HG02970 (cell line): ENCODE measurements at regions not wholly inside any gene's neighbourhood (a gene's known extent, or its start where the extent isn't known, plus 50 kb on each side); places are given as distances from the start of the nearest gene placed in this dataset.

Experiments
- ATAC-seq: cut with Tn5 transposase; IDR thresholded peaks from one replicate; pipeline ENCODE4 v1.9.1; 2021; ENCODE audit warnings: mild to moderate bottlenecking, moderate library complexity, moderate number of reproducible peaks; ENCODE audit not compliant: unreplicated experiment, low FRiP score

DNA sequence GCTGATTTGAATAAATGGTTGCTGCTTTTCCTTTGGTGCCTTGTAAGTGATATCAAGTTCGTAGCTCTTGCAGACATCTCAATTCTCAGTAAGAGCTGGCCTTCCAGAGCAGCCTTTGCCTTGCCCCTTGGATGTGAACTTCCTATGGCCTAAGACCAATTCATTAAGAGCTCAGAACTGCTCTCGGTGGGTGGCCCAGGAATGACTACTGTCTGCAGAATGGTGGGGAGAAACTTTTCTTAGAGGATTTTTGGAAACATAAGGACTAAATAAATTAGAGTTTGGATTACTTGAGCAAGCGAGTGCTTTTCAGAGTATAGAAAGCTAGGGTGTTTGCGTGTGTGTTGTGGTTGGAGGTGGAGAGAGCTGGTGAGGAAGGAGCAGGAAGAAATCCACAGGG lies 306.4 kb upstream of the TBX3 start:
- no peak for ATAC-seq

DNA sequence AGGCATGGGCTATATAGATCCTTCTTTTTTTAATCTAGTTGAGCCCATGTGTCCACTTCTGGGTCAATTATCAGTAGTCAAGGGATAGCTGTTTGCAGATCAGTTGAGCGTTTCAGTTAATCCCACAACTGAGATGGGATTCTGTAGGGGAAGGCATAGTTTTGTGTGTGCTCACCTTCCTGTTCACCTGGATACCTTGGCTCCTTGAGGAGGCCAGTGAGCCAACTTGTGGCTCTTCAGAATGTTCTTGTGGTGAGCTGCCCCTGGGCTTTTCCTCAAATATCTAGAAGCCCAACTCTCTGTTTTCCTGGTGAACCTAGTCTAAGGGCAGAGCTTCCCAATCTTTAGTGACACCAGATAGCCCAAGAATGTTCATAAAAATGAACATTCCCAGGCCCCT lies 302.9 kb upstream of the TBX3 start:
- no peak for ATAC-seq

DNA sequence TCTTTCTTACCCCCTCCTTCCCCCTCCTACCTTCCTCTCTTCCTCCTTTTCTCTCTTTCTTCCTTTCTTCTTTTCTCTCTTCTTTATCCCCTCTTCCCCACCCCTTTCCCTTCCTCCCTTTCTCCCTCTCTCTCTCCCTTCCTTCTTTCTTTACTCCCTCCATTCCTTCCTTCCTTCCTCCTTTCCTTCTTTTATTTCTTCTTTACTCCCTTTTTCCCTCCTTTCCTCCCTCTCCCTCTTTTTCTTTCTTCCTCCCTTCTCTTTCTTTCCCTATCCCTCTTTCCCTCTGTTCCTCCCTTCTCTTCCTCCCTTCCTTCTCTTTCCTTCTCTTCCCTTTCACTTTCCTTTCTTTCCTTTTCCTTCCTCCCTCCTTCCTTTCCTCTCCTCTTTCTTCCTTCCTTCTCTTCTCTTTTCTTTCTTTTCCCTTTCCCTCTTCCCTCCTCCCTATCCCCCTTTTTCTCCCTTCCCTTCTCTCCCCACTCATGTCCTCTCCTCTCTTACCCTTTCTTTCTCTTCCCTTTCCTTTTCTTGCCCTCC lies 302.3 kb upstream of the TBX3 start:
- ATAC-seq, result no peak

DNA sequence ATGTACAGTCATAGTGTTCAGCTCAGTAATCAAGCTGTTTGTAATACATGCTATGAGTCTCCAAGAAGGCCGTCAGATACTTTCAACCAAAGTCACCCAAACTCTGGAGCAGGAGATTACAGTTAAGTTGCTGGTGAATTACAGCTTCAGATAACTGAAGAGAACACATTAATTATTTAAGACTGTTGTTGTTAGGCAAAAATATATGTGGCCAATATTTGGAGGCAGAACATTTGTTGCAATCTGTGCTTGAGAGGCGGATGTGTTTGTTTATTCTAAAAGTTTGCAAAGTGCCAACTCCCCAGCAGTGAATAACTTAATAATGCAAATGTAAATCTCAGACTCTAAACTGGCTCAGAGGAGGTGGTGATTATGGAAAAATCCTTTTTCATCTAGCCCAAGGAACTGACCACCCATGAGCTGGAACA lies 300.7 kb upstream of the TBX3 start:
- no peak for ATAC-seq

DNA sequence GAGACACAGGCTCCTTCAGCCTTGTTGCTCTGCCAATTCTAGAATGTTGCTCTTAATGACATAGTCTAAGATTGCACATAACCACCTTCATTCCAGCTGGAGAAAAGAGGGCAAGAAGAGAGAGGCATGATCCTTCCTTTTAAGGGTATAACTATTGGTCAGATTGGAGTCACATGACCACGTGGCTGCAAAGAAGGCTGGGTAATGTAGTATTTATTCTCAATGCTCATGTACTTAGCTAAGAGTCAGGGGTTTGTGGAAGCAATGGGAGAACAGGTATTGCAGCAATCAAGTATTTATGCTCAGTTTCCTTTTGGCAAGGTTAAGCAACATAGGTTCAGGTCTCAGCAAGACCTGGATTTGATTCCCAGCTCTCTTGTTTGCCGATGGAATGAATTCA lies 298.8 kb upstream of the TBX3 start:
- ATAC-seq, result no peak

DNA sequence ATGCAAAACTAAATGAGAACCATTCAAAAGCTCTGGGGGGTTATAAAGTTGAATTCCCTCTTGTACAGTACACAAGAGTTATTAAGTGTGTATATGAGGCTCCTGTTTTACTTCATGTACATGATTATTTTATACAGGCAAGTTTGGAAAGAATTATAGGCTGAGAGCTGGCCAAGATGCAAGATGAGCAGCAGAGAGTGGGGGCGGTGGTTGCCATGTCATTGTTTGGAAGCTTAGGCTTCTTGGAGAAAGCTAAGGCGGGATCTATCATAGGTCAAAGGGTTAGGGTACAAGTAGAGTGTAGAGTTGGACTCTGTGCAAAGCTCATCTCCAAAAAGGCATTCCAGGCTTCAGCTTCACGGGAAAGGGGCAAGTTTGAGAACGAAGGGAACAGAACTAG lies 297.1 kb upstream of the TBX3 start:
- no peak for ATAC-seq

DNA sequence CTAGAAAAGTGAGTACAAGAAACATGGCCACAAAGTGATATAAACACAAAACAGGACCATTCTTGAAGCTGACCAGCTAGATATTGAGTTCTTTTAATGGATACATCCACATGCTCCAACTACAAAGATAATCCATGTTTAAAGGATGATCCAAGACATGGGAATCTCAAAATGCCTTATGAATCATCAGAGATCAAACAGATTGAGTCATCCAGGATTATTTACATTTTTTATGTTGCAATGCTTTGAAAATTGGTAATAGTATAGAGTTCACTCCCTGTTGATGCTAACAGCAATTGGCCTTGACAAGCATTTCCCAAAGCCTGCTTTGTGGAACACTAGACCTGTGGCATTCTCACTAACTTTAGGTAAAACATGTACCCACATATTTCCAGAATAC lies 293.0 kb upstream of the TBX3 start:
- ATAC-seq, result no peak

DNA sequence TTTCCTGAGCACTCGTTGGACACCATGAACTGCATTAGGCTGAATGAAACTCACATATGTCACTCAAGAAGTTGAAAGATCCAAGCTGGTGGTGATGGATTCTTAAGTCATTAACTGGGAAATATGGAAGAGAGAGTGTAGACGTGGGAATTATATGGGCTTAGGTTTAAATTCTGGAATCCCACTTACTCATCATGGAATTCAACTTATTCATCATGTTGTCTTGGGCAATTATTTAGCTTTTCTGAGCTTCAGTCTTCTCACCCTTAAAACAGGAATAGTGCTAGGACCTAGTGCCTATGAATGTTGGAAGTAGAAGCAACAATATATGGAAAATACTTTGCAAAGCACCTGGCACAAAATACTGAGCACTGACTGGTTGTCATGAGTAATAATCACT lies 292.4 kb upstream of the TBX3 start:
- no peak for ATAC-seq

DNA sequence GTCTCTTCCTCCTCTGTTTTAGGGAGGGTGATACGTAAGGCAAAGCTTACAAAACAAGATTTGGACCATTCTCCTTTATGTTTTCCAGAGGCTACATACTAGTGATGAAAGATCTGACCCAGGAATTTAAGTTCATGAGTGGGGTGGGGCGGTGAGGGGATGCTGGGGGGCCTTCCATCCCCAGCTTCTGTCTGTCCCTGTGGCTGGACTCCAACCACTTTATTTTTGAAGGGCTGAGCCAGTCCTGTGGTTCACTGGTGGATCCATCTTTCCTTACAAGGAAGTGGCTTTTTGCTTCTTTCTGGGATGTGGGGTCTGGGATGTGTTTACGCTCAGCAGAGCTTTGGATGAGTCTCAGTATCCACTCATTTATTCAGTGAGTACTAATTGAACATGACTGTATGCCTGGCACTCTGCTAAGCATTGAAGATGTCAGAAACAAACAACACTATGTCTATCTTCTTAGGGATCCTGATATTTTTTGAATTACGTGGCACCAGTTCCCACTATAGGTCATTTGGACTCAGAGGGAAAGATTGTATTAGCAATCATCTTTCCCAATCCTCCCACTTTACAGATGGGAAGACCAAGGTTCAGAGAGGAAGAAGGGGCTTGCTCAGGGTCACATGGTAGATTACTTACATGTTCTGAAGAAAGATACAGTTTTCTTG lies 291.8 kb upstream of the TBX3 start:
- no peak for ATAC-seq

DNA sequence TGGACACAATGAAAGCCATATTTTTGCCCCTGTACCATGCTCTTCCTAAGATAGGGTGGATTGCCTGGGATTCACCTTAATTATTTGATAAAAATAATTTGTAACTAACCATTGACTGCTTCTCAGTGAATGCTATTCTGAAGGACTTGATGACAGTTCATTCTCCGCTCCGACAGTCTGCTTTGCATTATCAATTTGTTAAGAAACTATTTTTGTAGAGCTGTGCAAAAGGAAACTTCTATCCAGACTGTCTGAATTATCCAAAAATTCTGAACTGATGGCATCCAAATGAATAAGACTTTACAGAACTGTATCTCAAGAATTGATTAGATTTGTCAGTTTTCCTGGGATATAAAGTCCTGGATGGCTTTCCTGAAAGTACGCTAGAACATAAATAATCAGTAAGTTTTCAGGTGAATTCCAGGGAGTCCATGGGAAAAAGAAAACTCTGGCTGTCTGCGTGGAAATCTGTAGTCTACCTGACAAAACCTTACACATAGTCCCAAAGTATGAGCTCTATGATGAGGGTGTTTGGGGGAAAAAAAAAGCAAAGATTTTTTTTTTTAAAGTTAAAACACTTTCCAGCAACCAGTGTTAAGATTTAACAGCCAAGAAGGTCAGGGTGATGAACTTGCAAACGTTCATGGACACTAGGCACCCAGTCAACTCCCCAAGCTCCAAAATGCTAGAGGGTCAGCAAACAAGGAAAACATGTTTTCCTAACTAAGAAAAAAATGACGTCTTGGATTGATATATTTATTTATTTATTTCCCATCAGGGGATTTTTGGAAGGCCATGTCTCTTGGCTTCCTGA lies 291.1 kb upstream of the TBX3 start:
- no peak for ATAC-seq

DNA sequence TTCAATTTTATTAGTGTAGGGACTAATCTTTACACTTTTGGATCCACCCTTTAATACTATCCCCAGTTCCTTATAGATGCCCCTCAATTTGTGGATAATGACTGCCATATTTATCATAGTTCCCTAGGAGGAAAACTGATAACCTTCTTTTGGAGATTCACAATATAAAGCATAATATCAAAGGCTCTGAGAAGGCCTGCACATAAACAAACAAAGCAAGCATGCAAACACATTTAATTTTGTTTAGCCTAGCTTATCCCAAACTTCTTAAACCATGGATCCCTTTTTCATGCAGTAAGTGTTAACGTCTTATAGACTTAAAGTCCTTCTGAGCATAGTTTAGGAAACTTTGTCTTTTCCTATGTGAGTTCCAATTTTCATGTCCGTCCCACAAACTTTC lies 290.4 kb upstream of the TBX3 start:
- no peak for ATAC-seq

DNA sequence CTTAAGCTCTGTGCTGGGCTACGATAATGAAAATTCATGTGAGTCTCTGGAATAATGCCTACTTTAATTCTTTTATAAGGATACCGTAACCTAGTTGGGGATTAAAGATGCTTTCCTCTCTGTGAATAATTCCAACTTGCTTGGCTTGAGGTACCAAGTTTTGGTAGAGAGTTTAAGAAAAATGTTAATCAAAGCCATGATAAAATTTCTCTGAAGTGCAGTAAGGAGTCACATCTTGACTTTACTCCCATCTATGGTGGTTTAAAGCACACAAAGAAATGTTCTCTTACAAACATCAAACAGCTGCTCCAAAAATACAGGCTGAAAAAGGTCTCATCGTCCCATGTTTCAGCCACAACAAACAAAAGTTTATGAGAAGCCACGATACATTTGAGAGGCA lies 284.8 kb upstream of the TBX3 start:
- no peak for ATAC-seq

DNA sequence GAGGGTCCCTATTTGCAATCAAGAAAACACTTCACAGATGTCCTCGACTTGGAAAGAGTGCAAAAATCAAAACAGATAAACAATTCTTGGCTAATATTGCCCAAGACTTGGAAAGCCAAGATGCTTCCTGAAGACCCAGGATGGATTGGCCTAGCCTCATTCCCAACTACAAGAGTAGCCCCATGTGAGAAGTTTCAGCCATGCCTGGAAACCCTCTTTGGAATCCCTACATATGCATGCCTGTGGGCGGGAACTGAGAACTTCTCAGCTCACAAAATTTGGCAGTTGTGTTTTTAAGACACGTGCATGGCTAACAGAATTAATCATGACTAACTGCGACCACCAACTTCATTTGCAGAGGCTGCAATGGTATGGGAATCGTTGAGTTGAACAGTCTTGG lies 283.2 kb upstream of the TBX3 start:
- ATAC-seq, result no peak

DNA sequence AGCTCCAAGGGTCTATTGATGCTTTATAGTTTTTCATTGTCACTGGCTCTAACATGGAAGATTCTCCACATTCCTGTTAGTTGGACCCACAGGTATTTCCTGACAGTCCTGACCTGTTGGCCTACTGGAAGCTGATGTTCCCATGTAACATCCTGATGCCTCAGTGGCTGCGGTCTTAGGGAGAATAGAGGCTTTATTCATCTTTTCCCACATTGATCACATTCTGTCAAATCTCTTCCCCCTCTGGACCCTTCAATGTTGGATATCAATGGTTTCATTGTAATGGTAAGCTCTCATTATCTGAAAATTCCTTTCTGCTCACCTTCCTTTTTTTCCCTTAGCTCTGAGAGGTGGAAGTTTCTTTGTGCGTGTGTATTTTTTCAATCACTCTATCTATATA lies 280.9 kb upstream of the TBX3 start:
- ATAC-seq, result no peak

DNA sequence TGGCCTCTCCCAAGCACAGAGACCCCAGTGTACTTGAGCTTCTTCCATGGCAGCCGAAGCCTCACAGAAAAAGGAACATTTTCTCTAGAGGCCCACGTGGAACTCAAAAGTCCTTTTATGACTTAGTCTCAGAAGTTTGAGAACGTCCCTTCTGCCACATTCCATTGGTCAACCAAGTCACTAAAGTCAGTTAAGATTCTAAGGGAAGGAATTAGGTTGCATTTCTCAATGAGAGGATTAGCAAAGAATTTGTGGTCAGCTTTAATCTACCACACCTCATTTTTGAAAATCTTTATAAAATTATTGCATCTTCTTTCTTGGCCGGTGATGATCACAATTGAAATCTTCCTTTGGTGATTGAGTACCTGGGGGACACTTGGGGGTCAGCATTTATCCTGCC lies 279.9 kb upstream of the TBX3 start:
- no peak for ATAC-seq

DNA sequence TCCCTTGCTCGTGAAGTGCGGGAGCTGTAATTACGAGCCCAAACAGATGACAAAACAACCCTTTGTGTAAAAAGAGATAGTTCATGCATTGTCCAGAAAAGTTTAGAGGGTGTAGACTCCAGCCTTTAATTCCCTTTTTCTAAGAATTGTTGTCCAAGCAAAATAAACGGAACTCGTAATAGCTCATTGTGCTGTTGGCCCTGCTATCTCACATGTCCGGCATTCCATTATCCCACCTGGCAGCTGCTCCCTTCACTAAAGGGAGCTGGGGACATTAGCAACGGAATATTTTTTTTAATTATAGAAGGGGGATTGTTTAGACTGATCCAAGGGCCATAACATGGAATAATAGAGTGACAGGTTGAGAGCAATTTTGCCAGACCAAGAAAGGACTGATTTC lies 277.5 kb upstream of the TBX3 start:
- no peak for ATAC-seq

DNA sequence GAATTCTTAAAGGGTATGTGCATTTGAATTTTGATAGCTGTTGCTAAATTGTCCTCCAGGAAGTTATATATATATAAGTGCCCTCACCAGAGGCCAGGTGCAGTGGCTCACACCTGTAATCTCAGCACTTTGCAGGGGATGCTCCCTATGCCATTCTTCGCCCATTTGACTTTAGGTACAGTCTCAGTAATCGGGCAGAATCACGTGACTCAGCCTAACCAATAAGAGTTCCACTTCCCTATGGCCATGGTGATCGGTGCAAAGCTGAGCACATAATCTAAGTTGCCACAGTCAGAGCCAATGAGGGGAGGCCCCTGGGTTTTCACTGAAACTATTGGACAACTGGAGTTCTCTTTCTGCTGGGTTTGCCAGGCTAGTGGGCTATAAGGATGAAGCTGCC lies 274.6 kb upstream of the TBX3 start:
- no peak for ATAC-seq

DNA sequence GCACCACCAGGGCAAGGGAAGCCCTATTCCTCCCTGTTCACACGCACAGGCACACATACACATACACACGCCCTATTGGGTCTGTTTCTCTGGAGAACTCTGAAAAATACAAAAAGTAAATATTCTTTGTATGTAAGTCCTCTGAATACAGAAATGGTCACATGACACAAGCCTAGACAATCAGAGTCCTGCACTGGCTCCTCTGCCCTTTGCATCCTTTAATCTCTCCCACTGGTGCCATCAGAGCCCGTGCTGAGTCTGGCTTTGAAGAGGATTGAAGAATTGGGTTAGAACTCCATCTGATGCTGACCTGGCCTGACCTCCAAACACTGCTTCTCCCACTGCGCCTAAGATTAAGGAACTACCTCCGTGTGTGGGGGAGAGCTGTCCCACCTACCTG lies 273.2 kb upstream of the TBX3 start:
- ATAC-seq, result no peak

DNA sequence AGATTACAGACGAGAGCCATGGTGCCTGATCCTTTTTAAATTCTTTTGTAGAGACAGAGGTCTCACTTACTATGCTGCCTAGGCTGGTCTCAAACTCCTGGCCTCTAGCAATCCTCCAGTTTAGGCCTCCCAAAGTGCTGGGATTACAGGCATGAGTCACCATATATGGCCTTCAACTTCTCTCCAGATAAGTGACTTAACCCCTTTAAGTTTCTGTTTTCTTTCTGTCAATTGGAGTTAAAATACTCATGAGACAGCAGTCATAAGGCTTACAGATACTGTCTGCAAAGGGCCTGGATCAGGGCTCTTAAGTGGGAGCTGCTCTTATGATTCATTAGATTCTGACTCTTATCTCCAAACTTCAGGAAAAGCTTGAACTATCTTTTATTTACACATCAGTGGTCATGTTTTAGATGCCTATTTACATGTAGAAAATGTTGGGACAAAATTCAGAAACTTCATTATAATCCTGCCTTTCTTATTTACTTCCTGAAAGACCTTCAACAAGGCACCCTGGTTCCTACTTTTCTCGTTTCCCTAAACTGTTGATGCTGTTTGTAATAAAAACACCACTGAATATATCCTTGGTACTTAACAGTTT lies 271.5 kb upstream of the TBX3 start:
- no peak for ATAC-seq

DNA sequence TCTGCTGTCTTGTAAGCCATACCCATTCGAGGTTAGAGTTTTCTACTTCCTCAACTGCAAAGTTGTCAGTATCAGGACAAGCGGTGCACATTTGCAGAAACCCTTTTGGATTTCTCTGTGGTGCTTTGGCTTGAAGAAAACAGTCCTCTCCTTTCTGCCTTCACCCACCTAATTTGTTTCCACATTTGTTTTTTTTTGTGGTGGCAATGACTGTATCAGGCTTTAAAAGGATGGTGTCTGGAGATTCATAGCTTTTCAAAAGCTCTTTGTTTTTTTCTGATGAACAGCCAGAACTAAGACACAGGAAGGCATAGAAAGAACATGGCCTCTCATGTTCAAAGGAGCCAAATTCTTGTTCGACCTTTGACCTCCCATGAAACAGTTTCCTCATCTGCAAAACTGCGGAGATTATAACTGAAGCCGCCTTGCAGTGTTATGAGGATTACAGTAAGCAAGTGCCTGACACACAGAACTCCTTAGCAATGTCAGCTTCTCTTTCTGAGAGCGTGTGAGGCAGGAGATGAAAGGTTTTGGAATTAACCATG lies 270.6 kb upstream of the TBX3 start:
- no peak for ATAC-seq

DNA sequence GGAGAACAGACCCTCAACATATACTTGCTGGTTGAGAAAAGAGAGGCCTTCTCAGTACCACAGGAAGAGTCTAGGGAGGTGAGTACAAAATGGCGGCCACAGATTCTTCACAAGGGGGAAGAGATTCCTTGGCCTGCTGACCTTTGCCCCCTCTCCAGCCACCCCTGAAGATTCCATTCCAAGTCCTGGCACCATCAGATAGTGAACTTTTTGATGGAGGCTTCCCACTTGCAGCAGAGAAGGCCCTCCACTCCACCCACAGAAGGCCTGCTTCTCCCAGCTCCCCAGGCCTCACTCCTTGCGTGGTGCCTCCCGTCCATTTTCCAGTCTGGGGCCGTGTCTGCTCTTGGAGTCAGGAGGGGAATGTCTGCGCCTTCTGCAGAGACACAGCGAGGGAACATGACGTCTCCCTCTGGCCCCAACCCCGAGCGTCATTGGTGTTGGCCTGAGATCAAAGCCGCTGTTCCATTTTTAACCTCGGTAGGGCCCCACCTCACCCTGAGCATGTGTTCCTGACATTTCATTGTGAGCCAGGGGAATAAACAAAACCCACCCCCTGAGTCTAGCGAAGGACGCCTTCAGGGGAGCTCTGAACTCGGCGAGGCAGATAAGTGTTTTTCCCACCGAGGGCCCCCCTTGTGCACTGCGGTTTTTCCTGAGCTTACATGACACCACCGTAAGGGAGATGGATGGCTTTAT lies 268.7 kb upstream of the TBX3 start:
- ATAC-seq, result no peak
